Activated T-helper 17 cell treated with anti-CD3 and anti-CD28 coated beads, Interleukin-2, amount 50 U/mL, for 72 hours (primary cell): ENCODE measurements at regions not wholly inside any gene's neighbourhood (a gene's known extent, or its start where the extent isn't known, plus 50 kb on each side); places are given as distances from the start of the nearest gene placed in this dataset.

ENCODE experiments used
- ATAC-seq: fragments of 150-1000 bp; cut with Tn5 transposase; replicated peaks from 2 replicates; pipeline ENCODE4 v1.10.0; 2021; ENCODE audit warnings: mild to moderate bottlenecking, moderate library complexity
- H3K27ac Mint-ChIP-seq: one replicate; pipeline ENCODE4 v1.8.0; 2022; ENCODE audit warnings: mixed read lengths
- H3K27me3 Mint-ChIP-seq: one replicate; pipeline ENCODE4 v1.8.0; 2022; ENCODE audit warnings: mixed read lengths
- H3K36me3 Mint-ChIP-seq: one replicate; pipeline ENCODE4 v1.8.0; 2022; ENCODE audit warnings: low read depth, mild to moderate bottlenecking, mixed read lengths
- H3K4me1 Mint-ChIP-seq: one replicate; pipeline ENCODE4 v1.8.0; 2022; ENCODE audit warnings: mixed read lengths
- H3K4me3 Mint-ChIP-seq: one replicate; pipeline ENCODE4 v1.8.0; 2022; ENCODE audit warnings: mild to moderate bottlenecking, mixed read lengths
- H3K9me3 Mint-ChIP-seq: one replicate; pipeline ENCODE4 v1.8.0; 2022; ENCODE audit warnings: mixed read lengths

DNA sequence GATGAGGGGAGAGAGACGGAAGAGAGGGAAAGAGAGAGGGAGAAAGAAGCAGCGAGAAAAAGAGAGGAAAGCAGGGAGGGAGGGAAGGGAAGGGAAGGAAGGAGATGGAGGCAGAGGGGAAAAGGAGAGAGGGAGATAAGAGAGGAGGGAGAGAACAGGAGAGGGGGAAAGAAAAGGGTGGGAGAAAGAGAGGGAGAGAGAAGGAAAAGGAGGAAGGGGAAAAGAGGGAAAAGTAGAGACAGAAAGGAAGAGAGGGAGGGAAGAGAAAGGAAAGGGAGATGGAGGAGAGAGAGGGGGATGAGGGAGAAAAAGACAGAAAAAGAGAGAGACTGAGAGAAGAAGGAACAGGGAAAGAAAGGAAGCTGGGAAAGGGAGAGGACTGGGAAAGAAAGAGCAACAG is 814.4 kb downstream of the CDH11 start:
- no peak for ATAC-seq
- Mint-ChIP-seq H3K9me3 (peaks cover 23% of the 10 kb centered on the region), H3K36me3 (no peaks in the 10 kb centered on the region), H3K4me1 (no peaks in the 10 kb centered on the region), H3K27me3 (no peaks in the 10 kb centered on the region), H3K4me3 (no peak overlapping the region), H3K27ac (no peak overlapping the region)

GRCh38 chr16:64305663-64306062 is 816.2 kb downstream of the CDH11 start:
- Mint-ChIP-seq H3K27ac (no peak overlapping the region), H3K4me1 (no peaks in the 10 kb centered on the region), H3K4me3 (no peak overlapping the region), H3K9me3 (peaks cover 23% of the 10 kb centered on the region), H3K36me3 (no peaks in the 10 kb centered on the region), H3K27me3 (no peaks in the 10 kb centered on the region)
- ATAC-seq: no peak

DNA sequence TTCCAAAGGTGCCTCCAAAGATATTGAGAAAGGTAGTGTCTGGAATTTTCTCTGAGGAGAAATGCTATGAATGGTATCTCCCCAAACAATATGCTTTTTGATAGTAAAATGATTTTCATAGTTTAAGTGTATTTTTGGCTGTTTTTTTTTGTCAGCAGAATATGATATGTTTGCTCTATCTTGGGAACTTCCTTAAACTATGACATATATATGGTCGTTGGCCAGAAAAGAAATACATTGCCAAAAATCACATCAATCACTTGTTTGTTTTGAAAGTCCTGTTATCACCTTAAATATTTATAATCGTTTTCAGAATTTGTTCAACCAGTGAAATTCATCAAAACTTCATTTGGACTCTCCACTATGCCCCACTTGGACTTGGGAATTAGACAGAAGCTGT is 816.9 kb downstream of the CDH11 start:
- Mint-ChIP-seq H3K9me3 (peaks cover 20% of the 10 kb centered on the region), H3K36me3 (no peaks in the 10 kb centered on the region), H3K4me3 (no peak overlapping the region), H3K27ac (no peak overlapping the region), H3K4me1 (no peaks in the 10 kb centered on the region), H3K27me3 (no peaks in the 10 kb centered on the region)
- ATAC-seq: no peak

GRCh38 chr16:64304396-64304795 is 817.5 kb downstream of the CDH11 start:
- Mint-ChIP-seq H3K27ac (no peak overlapping the region), H3K36me3 (no peaks in the 10 kb centered on the region), H3K9me3 (peaks cover 15% of the 10 kb centered on the region), H3K4me1 (no peaks in the 10 kb centered on the region), H3K27me3 (no peaks in the 10 kb centered on the region), H3K4me3 (no peak overlapping the region)
- no peak for ATAC-seq

DNA sequence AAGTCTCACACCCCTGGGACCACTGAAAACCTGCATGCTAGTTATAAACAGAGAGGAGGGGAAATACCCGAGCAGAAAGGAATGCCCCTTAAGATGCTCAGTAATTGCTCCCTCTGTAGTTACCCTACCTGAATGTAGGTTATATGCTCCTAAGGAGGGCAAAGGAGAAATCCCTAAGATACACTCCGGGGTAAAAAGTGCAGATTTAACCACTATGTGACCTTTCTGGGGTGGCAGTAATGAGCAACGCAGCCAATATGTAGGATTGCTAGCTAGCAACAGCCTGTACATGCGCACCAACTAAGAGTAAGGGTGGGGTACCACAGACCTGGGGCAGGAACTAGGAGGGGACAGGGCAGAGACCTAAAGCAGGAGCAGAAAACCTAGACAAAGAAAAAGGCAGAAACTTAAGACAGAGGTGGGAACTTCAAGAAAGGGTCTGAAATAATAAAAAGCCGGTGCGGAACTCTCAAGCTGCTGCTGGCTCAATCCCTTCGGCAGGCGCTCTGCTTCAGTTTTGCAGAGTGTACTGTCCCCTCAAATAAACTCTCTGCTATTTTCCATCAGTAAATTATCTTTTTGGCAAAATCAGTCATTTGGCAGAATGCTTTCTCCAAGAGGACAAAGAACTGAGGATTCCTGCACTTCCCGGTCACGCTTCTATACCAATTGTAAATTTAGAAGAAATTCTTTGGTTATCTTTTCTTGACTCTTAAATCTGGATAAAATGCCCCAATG is 823.8 kb downstream of the CDH11 start:
- Mint-ChIP-seq H3K27ac (no peak overlapping the region), H3K4me1 (no peaks in the 10 kb centered on the region)

DNA sequence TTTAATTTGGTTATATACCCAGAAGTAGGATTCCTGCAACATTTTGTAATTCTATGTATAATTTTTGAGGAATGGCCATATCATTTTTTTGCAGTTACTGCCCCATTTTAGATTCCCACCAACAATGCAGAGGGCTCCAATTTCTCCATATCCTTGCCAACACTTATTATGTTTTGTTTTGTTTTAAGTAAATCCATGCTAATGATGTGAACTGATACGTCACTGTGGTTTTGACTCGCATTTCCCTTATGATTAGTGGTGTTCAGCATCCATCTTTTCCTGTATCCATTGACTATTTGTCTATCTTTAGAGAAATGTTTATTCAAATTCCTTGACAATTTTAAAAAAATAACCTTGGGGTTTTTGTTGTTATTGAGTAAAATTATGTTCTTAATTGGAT is 826.4 kb downstream of the CDH11 start:
- Mint-ChIP-seq H3K9me3 (peaks cover 22% of the 10 kb centered on the region), H3K4me1 (no peaks in the 10 kb centered on the region), H3K27ac (no peak overlapping the region)

More for the DNA sequence above, 823.8 kb downstream of the CDH11 start:
- no peak for ATAC-seq
- Mint-ChIP-seq H3K27me3 (no peaks in the 10 kb centered on the region), H3K9me3 (peaks cover 17% of the 10 kb centered on the region), H3K4me3 (no peak overlapping the region), H3K36me3 (no peaks in the 10 kb centered on the region)

DNA sequence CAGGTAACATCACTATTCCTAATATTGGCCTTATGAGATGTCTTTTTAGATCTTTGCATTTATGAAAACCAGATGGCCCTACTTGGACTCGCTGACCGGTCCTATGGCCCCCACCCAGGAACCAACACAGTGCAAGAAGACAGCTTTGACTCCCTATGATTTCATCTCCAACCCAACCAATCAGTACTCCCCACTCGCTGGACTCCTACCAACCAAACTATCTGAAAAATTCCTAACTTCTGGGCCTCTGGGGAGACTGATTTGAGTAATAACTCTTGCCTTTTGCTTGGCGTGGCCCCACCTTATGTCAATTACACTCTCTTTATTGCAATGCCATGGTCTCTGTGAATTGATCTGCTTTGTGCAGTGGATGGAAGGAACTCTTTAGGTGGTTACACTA is 828.9 kb downstream of the CDH11 start:
- H3K4me1 Mint-ChIP-seq: no peaks in the 10 kb centered on the region
- H3K27ac Mint-ChIP-seq: no peak overlapping the region
- peaks cover 22% of the 10 kb centered on the region for H3K9me3 Mint-ChIP-seq
- no peak for ATAC-seq
- no peaks in the 10 kb centered on the region for H3K36me3 Mint-ChIP-seq
- H3K27me3 Mint-ChIP-seq: no peaks in the 10 kb centered on the region
- no peak overlapping the region for H3K4me3 Mint-ChIP-seq

More for the DNA sequence above, 826.4 kb downstream of the CDH11 start:
- Mint-ChIP-seq H3K27me3 (no peaks in the 10 kb centered on the region), H3K4me3 (no peak overlapping the region), H3K36me3 (no peaks in the 10 kb centered on the region)
- no peak for ATAC-seq

GRCh38 chr16:64292161-64292560 is 829.7 kb downstream of the CDH11 start:
- Mint-ChIP-seq H3K4me1 (no peaks in the 10 kb centered on the region), H3K4me3 (no peak overlapping the region), H3K9me3 (peaks cover 19% of the 10 kb centered on the region), H3K27me3 (no peaks in the 10 kb centered on the region), H3K27ac (no peak overlapping the region), H3K36me3 (no peaks in the 10 kb centered on the region)
- ATAC-seq: no peak

GRCh38 chr16:64290461-64290860 is 831.4 kb downstream of the CDH11 start:
- H3K27me3 Mint-ChIP-seq: no peaks in the 10 kb centered on the region
- H3K27ac Mint-ChIP-seq: no peak overlapping the region
- no peak overlapping the region for H3K4me3 Mint-ChIP-seq
- H3K4me1 Mint-ChIP-seq: no peaks in the 10 kb centered on the region
- peaks cover 17% of the 10 kb centered on the region for H3K9me3 Mint-ChIP-seq
- no peak for ATAC-seq
- H3K36me3 Mint-ChIP-seq: no peaks in the 10 kb centered on the region

- no peak for ATAC-seq
- no peaks in the 10 kb centered on the region for H3K4me1 Mint-ChIP-seq
- no peaks in the 10 kb centered on the region for H3K27me3 Mint-ChIP-seq
- no peaks in the 10 kb centered on the region for H3K36me3 Mint-ChIP-seq
- H3K9me3 Mint-ChIP-seq: peaks cover 12% of the 10 kb centered on the region
- H3K27ac Mint-ChIP-seq: no peak overlapping the region
- no peak overlapping the region for H3K4me3 Mint-ChIP-seq
Measured at GRCh38 chr16:64287655-64288528, 834.0 kb downstream of the CDH11 start.

DNA sequence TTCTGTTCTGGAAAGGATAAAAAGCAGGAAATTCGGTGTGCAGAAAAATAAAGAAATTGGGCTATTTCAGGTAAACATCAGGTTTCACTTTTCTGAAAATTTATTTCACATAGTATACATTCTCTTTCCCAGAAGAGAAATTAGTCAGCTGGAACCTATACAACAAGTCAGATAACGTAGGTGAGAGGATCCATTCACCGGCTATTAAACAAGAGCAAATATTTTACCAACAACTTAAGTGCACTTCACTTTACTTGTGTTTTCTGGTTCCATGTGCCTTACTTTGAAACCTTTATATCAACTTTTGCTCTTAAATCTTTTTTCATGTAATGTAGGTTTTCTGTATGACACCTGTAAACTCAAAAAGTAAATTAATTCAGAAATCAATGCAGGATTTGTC is 839.7 kb downstream of the CDH11 start:
- no peak for ATAC-seq
- no peak overlapping the region for H3K27ac Mint-ChIP-seq
- H3K4me3 Mint-ChIP-seq: no peak overlapping the region
- H3K4me1 Mint-ChIP-seq: no peaks in the 10 kb centered on the region
- no peaks in the 10 kb centered on the region for H3K27me3 Mint-ChIP-seq
- peaks cover 7% of the 10 kb centered on the region for H3K9me3 Mint-ChIP-seq
- no peaks in the 10 kb centered on the region for H3K36me3 Mint-ChIP-seq

DNA sequence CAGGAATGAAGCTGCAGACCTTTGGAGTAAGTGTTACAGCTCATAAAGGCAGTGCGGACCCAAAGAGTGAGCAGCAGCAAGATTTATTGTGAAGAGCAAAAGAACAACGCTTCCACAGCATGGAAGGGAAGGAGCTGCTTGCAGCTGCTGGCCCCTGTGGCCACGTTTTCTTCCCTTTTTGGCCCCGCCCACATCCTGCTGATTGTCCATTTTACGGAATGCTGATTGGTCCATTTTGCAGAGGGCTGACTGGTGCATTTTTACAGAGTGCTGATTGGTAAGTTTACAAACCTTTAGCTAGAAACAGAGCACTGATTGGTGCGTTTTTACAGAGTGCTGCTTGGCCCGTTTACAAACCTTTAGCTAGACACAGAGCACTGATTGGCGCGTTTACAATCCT is 841.5 kb downstream of the CDH11 start:
- no peak overlapping the region for H3K27ac Mint-ChIP-seq
- no peak overlapping the region for H3K4me3 Mint-ChIP-seq
- H3K36me3 Mint-ChIP-seq: no peaks in the 10 kb centered on the region
- no peaks in the 10 kb centered on the region for H3K27me3 Mint-ChIP-seq
- no peak for ATAC-seq
- peaks cover 12% of the 10 kb centered on the region for H3K9me3 Mint-ChIP-seq
- H3K4me1 Mint-ChIP-seq: no peaks in the 10 kb centered on the region

- H3K4me1 Mint-ChIP-seq: no peaks in the 10 kb centered on the region
- H3K36me3 Mint-ChIP-seq: no peaks in the 10 kb centered on the region
Measured at GRCh38 chr16:64278196-64278595, 843.7 kb downstream of the CDH11 start.

DNA sequence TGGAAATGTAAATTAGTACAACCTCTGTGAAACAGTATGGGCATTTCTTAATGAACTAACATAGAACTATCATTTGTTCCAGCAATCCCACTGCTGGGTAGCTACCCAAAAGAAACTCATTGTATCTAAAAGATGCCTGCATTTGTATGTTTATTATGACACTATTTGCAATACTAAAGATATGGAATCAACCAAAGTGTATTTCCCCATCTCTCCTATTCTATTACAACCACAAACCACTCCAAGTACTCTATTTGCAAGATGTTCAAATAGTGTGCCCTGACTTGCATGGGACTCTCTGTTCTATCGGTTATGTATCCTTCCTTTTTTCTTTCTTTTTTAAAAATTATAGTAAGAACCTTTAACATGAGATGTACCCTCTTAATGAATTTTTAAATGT is 845.2 kb downstream of the CDH11 start:
- Mint-ChIP-seq H3K36me3 (no peaks in the 10 kb centered on the region), H3K9me3 (peaks cover 24% of the 10 kb centered on the region), H3K27ac (no peak overlapping the region), H3K4me1 (no peaks in the 10 kb centered on the region), H3K4me3 (no peak overlapping the region), H3K27me3 (no peaks in the 10 kb centered on the region)
- ATAC-seq: no peak

More at GRCh38 chr16:64278196-64278595, 843.7 kb downstream of the CDH11 start:
- H3K27ac Mint-ChIP-seq: no peak overlapping the region
- no peak overlapping the region for H3K4me3 Mint-ChIP-seq
- H3K9me3 Mint-ChIP-seq: peaks cover 12% of the 10 kb centered on the region
- H3K27me3 Mint-ChIP-seq: no peaks in the 10 kb centered on the region
- ATAC-seq: no peak

DNA sequence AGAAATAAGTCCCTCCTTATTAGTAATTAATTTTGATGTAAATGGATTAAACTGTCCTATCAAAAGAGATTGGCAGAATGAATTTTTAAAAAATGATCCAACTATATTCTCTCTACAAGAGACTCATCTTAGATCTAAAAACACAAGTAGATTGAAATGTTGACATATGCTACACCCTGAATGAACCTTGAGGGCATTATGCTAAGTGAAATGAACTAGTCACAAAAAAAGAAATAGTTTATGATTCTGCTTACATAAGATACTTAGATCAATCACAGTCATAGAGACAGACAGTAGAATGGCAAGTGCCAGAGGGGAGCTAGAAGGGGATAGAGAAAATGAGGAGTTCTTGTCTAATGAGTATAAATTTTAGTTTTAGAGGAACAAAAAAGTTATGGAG is 849.8 kb downstream of the CDH11 start:
- ATAC-seq: no peak
- no peak overlapping the region for H3K27ac Mint-ChIP-seq
- H3K4me3 Mint-ChIP-seq: no peak overlapping the region

More for the DNA sequence above, 849.8 kb downstream of the CDH11 start:
- Mint-ChIP-seq H3K9me3 (peaks cover 26% of the 10 kb centered on the region), H3K27me3 (no peaks in the 10 kb centered on the region), H3K4me1 (no peaks in the 10 kb centered on the region), H3K36me3 (no peaks in the 10 kb centered on the region)
